OCI-LY3 (cell line): ENCODE measurements at regions not wholly inside any gene's neighbourhood (a gene's known extent, or its start where the extent isn't known, plus 50 kb on each side); places are given as distances from the start of the nearest gene placed in this dataset.

Experiments used
- EZH2phosphoT487 ChIP-seq: fragments of 200-600 bp; shearing (Covaris generic); IDR thresholded peaks from 2 replicates; pipeline ENCODE4 v1.6.1; 2018; ENCODE audit warnings: antibody characterized with exemption, mixed run types, low read depth
- TF ChIP-seq, protein P1 (sequence below): fragments of 200-600, 300-600 bp; sonication (generic); IDR thresholded peaks from 2 replicates; pipeline ENCODE4 v1.5.1; 2014; ENCODE audit warnings: antibody characterized with exemption, low read length, low read depth

DNA sequence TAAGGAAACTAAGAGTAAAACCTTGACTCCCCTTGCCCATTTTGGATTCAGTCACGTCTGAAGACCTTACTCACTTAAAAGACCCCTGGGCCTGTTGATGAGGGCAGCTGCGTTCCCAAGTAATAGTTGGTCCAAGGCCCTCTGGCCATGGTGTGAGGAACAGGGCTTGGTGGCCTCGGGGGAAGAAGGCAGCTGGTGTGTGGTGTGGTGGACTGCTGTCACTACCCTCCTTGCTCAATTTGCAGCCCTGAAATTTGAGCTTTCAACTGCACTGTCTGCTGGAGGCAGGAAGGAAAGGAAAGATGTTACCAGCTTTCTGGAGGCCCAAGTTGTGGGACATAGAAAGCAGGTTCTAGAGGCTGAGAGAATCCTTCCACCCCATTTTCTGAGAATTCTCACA is 128.2 kb downstream of the SLC38A6 start:
- TF ChIP-seq, protein P1, sequence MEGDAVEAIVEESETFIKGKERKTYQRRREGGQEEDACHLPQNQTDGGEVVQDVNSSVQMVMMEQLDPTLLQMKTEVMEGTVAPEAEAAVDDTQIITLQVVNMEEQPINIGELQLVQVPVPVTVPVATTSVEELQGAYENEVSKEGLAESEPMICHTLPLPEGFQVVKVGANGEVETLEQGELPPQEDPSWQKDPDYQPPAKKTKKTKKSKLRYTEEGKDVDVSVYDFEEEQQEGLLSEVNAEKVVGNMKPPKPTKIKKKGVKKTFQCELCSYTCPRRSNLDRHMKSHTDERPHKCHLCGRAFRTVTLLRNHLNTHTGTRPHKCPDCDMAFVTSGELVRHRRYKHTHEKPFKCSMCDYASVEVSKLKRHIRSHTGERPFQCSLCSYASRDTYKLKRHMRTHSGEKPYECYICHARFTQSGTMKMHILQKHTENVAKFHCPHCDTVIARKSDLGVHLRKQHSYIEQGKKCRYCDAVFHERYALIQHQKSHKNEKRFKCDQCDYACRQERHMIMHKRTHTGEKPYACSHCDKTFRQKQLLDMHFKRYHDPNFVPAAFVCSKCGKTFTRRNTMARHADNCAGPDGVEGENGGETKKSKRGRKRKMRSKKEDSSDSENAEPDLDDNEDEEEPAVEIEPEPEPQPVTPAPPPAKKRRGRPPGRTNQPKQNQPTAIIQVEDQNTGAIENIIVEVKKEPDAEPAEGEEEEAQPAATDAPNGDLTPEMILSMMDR: no peak
- TF ChIP-seq EZH2phosphoT487: no peak
